Transverse colon (tissue), 4 donors: ENCODE measurements at regions not wholly inside any gene's neighbourhood (a gene's known extent, or its start where the extent isn't known, plus 50 kb on each side); places are given as distances from the start of the nearest gene placed in this dataset.

Experiments used
- DNase-seq: peaks from one replicate; pipeline ENCODE4 v3.0.0-alpha.2; 2019
- H3K27ac ChIP-seq, 4 donors: fragments of 200-600 bp; sonication (generic); 2 replicates each; pipeline ENCODE4 v1.5.1; 2016 to 2018; ENCODE audit warnings: inconsistent platforms in 4 of 4
- H3K27me3 ChIP-seq: fragments of 200-600 bp; sonication (generic); 2 replicates; pipeline ENCODE4 v1.5.1; 2017; ENCODE audit warnings: inconsistent platforms
- H3K36me3 ChIP-seq, 4 donors: fragments of 200-600 bp; sonication (generic); 2 replicates each; pipeline ENCODE4 v1.5.1; 2017 to 2019; ENCODE audit warnings: inconsistent platforms in 4 of 4
- H3K4me1 ChIP-seq, 4 donors: fragments of 200-600 bp; sonication (generic); 2 replicates each; pipeline ENCODE4 v1.5.1; 2017 to 2020; ENCODE audit warnings: inconsistent platforms in 4 of 4
- H3K4me3 ChIP-seq, 4 donors: fragments of 200-600 bp; sonication (generic); 1 replicate in 1 of 4; 2 replicates in 3 of 4; pipeline versions ENCODE4 v1.5.1 to v1.6.1; 2017 to 2019; ENCODE audit warnings: inconsistent platforms in 4 of 4
- H3K9me3 ChIP-seq, 2 donors: fragments of 200-600 bp; sonication (generic); 2 replicates each; pipeline ENCODE4 v1.5.1; 2017 to 2019; ENCODE audit warnings: inconsistent platforms in 2 of 2
- CTCF ChIP-seq, 5 experiments: fragments of 200-600 bp in 3 of 5; fragments of 450-650 bp in 2 of 5; sonication (generic) in 3 of 5; IDR thresholded peaks; 1 replicate in 2 of 5; 2 replicates in 3 of 5; pipeline ENCODE4 v1.5.1; 2016 to 2017; ENCODE audit warnings: antibody characterized with exemption in 5 of 5, inconsistent platforms in 3 of 5, mild to moderate bottlenecking in 2 of 5, moderate library complexity in 1 of 5
- EP300 ChIP-seq: sonication (generic); formaldehyde crosslinking; IDR thresholded peaks from one replicate; pipeline ENCODE4 v1.6.1; 2017; ENCODE audit warnings: antibody characterized with exemption, low read depth
- POLR2A ChIP-seq: fragments of 450-650 bp; IDR thresholded peaks from one replicate; pipeline ENCODE4 v1.6.1; 2016; ENCODE audit warnings: antibody characterized with exemption, mild to moderate bottlenecking, moderate library complexity
- POLR2AphosphoS5 ChIP-seq, 3 donors: sonication (generic); formaldehyde crosslinking; IDR thresholded peaks; one replicate each; pipeline ENCODE4 v1.6.1; 2016; ENCODE audit warnings: antibody characterized with exemption in 3 of 3
- WGBS, 2 donors: methylation state at CpG; one replicate each; pipeline ENCODE4 v1.1.5; 2018; ENCODE audit warnings: low coverage in 1 of 2; 5-methylcytosine and 5-hydroxymethylcytosine counted together
- in situ Hi-C, 4 donors: fragments of 200-750 bp; cut with MboI; loops; one replicate each; pipeline versions ENCODE4 v1.15.0 to v1.15.1; 2017; ENCODE audit warnings: low sequenced_read_pairs in 3 of 4, low pct_ligation_motif_present in 1 of 4, low pct_unique_long_range_greater_than_20kb in 1 of 4
- intact Hi-C: fragments of 100-400 bp; cut with DNase I; formaldehyde crosslinking; loops from one replicate; pipeline ENCODE4 v1.15.1; 2023; ENCODE audit warnings: low total_unique reads

GRCh38 chr4:178814908-178815307, 1372.7 kb upstream of the AGA start:
- Histone ChIP-seq H3K27ac (no peak overlapping the region), H3K36me3 (no peaks in the 10 kb centered on the region), H3K9me3 (no peaks in the 10 kb centered on the region), H3K4me1 (no peaks in the 10 kb centered on the region), H3K4me3 (no peak overlapping the region), H3K27me3 (no peaks in the 10 kb centered on the region)
- in situ Hi-C loops (no loop called here), intact Hi-C loops (no loop called here)
- WGBS, 2 donors: 82 to 93% methylated on average over 2 of the region's 2 CpGs
- no peak for TF ChIP-seq CTCF (IDR thresholded peaks at IDR 0.05)
- TF ChIP-seq EP300: no peak
- TF ChIP-seq POLR2AphosphoS5 (IDR thresholded peaks at IDR 0.05): no peak
- no peak for TF ChIP-seq POLR2A
- no peak for DNase-seq

- Histone ChIP-seq H3K4me1 (no peaks in the 10 kb centered on the region), H3K36me3 (no peaks in the 10 kb centered on the region), H3K4me3 (no peak overlapping the region), H3K27ac (no peak overlapping the region), H3K9me3 (no peaks in the 10 kb centered on the region), H3K27me3 (no peaks in the 10 kb centered on the region)
- DNase-seq: no peak
- 62 to 73% methylated on average over 2 of the region's 2 CpGs for WGBS, 2 donors
- TF ChIP-seq POLR2AphosphoS5 (IDR thresholded peaks at IDR 0.05) (no peak), POLR2A (no peak), CTCF (IDR thresholded peaks at IDR 0.05) (no peak), EP300 (no peak)
- intact Hi-C loops: no loop called here
- in situ Hi-C loops: no loop called here
These were observed 1381.5 kb upstream of the AGA start for GRCh38 chr4:178823673-178824295.

GRCh38 chr4:178836865-178837264, 1394.6 kb upstream of the AGA start:
- TF ChIP-seq POLR2A (no peak), CTCF (IDR thresholded peaks at IDR 0.05) (no peak), EP300 (no peak), POLR2AphosphoS5 (IDR thresholded peaks at IDR 0.05) (no peak)
- Histone ChIP-seq H3K4me1 (no peaks in the 10 kb centered on the region), H3K9me3 (no peaks in the 10 kb centered on the region), H3K4me3 (no peak overlapping the region), H3K36me3 (no peaks in the 10 kb centered on the region), H3K27ac (no peak overlapping the region), H3K27me3 (no peaks in the 10 kb centered on the region)
- WGBS, 2 donors: 66 to 67% methylated on average over 1 of the region's 1 CpG
- no peak for DNase-seq
- in situ Hi-C loops (no loop called here), intact Hi-C loops (no loop called here)

GRCh38 chr4:178838776-178839175, 1396.5 kb upstream of the AGA start:
- Histone ChIP-seq H3K27ac (no peak overlapping the region), H3K4me3 (no peak overlapping the region), H3K9me3 (no peaks in the 10 kb centered on the region), H3K27me3 (no peaks in the 10 kb centered on the region), H3K36me3 (no peaks in the 10 kb centered on the region), H3K4me1 (no peaks in the 10 kb centered on the region)
- in situ Hi-C loops: no loop called here
- DNase-seq: no peak
- intact Hi-C loops: no loop called here
- TF ChIP-seq POLR2AphosphoS5 (IDR thresholded peaks at IDR 0.05): no peak
- no peak for TF ChIP-seq POLR2A
- no peak for TF ChIP-seq CTCF (IDR thresholded peaks at IDR 0.05)
- no peak for TF ChIP-seq EP300
- WGBS, 2 donors: 77 to 79% methylated on average over 2 of the region's 2 CpGs
